Trophoblast cell (in vitro differentiated cells and primary cell): ENCODE measurements at regions not wholly inside any gene's neighbourhood (a gene's known extent, or its start where the extent isn't known, plus 50 kb on each side); places are given as distances from the start of the nearest gene placed in this dataset.
A peak's percentile ranks its signal among the peaks of the same experiment; 100 is the strongest.
"Not testable (repeated sequence)": the region's sequence is repeated elsewhere in the genome, so short reads cannot be mapped to it uniquely, and the experiment has no call there.

Experiments used
- DNase-seq, 2 donors: peaks; one replicate each; pipeline ENCODE4 v3.0.0-alpha.2; 2016
- H2AFZ ChIP-seq: 2 replicates; pipeline ENCODE4 v1.6.1; 2013; ENCODE audit warnings: low read length, moderate library complexity, mild to moderate bottlenecking; ENCODE audit not compliant: insufficient read depth, poor library complexity
- H2AK5ac ChIP-seq: 2 replicates; pipeline ENCODE4 v1.6.1; 2013; ENCODE audit warnings: mild to moderate bottlenecking, low read length
- H2BK120ac ChIP-seq: 2 replicates; pipeline ENCODE4 v1.6.1; 2013; ENCODE audit warnings: low read length, mild to moderate bottlenecking, moderate library complexity; ENCODE audit not compliant: insufficient read depth, poor library complexity
- H2BK12ac ChIP-seq: 2 replicates; pipeline ENCODE4 v1.6.1; 2013; ENCODE audit warnings: mild to moderate bottlenecking, low read length, moderate library complexity
- H2BK5ac ChIP-seq: 2 replicates; pipeline ENCODE4 v1.6.1; 2013; ENCODE audit warnings: low read length, low read depth, moderate library complexity, mild to moderate bottlenecking; ENCODE audit not compliant: poor library complexity
- H3K14ac ChIP-seq: 2 replicates; pipeline ENCODE4 v1.6.1; 2013; ENCODE audit warnings: mild to moderate bottlenecking, low read length
- H3K18ac ChIP-seq: 2 replicates; pipeline ENCODE4 v1.6.1; 2013; ENCODE audit warnings: mild to moderate bottlenecking, low read length
- H3K23ac ChIP-seq: 2 replicates; pipeline ENCODE4 v1.6.1; 2013; ENCODE audit warnings: low read length
- H3K27ac ChIP-seq: 2 replicates; pipeline ENCODE4 v1.5.1; 2013; ENCODE audit warnings: low read depth, mild to moderate bottlenecking, inconsistent platforms, low read length, moderate library complexity
- H3K27me3 ChIP-seq: 2 replicates; pipeline ENCODE4 v1.6.1; 2013; ENCODE audit warnings: inconsistent platforms, mild to moderate bottlenecking, low read length, moderate library complexity; ENCODE audit not compliant: insufficient read depth
- H3K36me3 ChIP-seq, 2 experiments: 1 replicate in 1 of 2; 2 replicates in 1 of 2; pipeline ENCODE4 v1.6.1; 2013; ENCODE audit warnings: low read length in 2 of 2, mild to moderate bottlenecking in 2 of 2, moderate library complexity in 1 of 2; ENCODE audit not compliant: insufficient read depth in 2 of 2, control insufficient read depth in 1 of 2
- H3K4ac ChIP-seq: 2 replicates; pipeline ENCODE4 v1.6.1; 2013; ENCODE audit warnings: low read depth, mild to moderate bottlenecking, low read length, moderate library complexity
- H3K4me1 ChIP-seq, 2 experiments: 1 replicate in 1 of 2; 2 replicates in 1 of 2; pipeline ENCODE4 v1.6.1; 2013; ENCODE audit warnings: low read length in 2 of 2, mild to moderate bottlenecking in 2 of 2, moderate library complexity in 1 of 2; ENCODE audit not compliant: insufficient read depth in 2 of 2, control insufficient read depth in 1 of 2
- H3K4me2 ChIP-seq: 2 replicates; pipeline ENCODE4 v1.6.1; 2013; ENCODE audit warnings: inconsistent platforms, mild to moderate bottlenecking, low read length, moderate library complexity
- H3K4me3 ChIP-seq: 2 replicates; pipeline ENCODE4 v1.5.1; 2013; ENCODE audit warnings: mild to moderate bottlenecking, low read depth, low read length, inconsistent platforms
- H3K79me1 ChIP-seq: one replicate; pipeline ENCODE4 v1.6.1; 2013; ENCODE audit warnings: low read length
- H3K79me2 ChIP-seq: 2 replicates; pipeline ENCODE4 v1.6.1; 2013; ENCODE audit warnings: low read length, mild to moderate bottlenecking; ENCODE audit not compliant: control insufficient read depth, insufficient read depth, poor library complexity
- H3K9ac ChIP-seq: 2 replicates; pipeline ENCODE4 v1.6.1; 2013; ENCODE audit warnings: mild to moderate bottlenecking, low read length
- H3K9me3 ChIP-seq: 2 replicates; pipeline ENCODE4 v1.6.1; 2013; ENCODE audit warnings: low read depth, mild to moderate bottlenecking, control low read depth, inconsistent platforms, low read length; ENCODE audit not compliant: insufficient read depth
- H4K12ac ChIP-seq: 2 replicates; pipeline ENCODE4 v1.6.1; 2013; ENCODE audit warnings: low read depth, mild to moderate bottlenecking, low read length, moderate library complexity
- H4K8ac ChIP-seq: 2 replicates; pipeline ENCODE4 v1.6.1; 2013; ENCODE audit warnings: low read depth, mild to moderate bottlenecking, low read length, moderate library complexity
- H4K91ac ChIP-seq: one replicate; pipeline ENCODE4 v1.6.1; 2013; ENCODE audit warnings: low read depth, mild to moderate bottlenecking, low read length, moderate library complexity
- WGBS: extraction: QIAGEN DNeasy Blood & Tissue Kit; methylation state at CpG from one replicate; pipeline ENCODE4 v1.1.7; 2013; ENCODE audit warnings: missing lambda C conversion rate; ENCODE audit not compliant: insufficient read length, insufficient coverage; ENCODE audit errors: extremely low coverage; 5-methylcytosine and 5-hydroxymethylcytosine counted together

DNA sequence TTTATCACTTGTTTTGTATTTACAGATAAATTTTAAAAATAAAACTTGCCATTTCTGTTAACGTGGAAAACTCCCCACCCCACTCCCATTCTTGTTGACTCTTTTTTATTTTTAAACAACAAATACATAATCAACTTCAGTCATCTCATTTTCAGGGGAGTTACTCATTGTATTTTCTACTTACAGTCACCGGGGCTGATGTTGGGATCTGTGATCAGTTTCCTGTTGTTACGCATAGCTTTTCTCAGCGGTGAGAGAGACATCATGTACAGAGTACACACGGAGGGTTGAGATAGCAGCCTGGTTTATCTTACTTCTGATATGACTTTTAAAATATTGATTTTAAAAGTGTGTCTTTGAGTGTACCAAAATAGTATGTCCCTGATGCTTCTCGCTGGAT, 248.0 kb upstream of the PLGLB2 start:
- not testable (repeated sequence) for H4K8ac ChIP-seq, DNase-seq, H2BK5ac ChIP-seq, H3K23ac ChIP-seq, H3K14ac ChIP-seq, H3K36me3 ChIP-seq, H3K4me2 ChIP-seq, H3K79me1 ChIP-seq, H2BK12ac ChIP-seq, H3K27me3 ChIP-seq, H3K9me3 ChIP-seq, H3K4me1 ChIP-seq, H3K18ac ChIP-seq, H2BK120ac ChIP-seq, H4K91ac ChIP-seq, H2AFZ ChIP-seq, H3K79me2 ChIP-seq, H3K27ac ChIP-seq, H4K12ac ChIP-seq, H2AK5ac ChIP-seq, H3K9ac ChIP-seq, H3K4me3 ChIP-seq
- H3K4ac ChIP-seq = peak overlapping the region; percentile 55
- WGBS = no CpG with 5 or more reads among the region's 6 CpGs

DNA sequence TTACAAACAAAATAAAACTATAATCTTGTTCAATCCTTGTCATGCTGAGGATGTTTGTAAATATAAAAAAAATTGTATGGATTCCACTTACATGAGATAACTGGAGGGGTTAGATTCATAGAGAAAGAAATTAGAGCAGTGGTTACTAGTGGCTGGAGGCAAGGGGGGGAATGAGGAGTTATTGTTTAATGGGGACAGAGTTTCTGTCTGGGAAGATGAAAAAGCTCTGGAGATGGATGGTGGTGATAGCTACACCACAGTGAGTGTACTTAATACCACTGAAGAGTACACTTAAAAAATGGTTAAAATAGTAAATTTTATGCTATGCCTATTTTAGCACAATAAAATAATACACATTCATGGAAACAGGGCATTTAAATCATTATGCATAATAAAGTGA, 247.5 kb upstream of the PLGLB2 start:
- H3K4me1 ChIP-seq, H2BK120ac ChIP-seq, H2BK12ac ChIP-seq, H4K8ac ChIP-seq, H3K9me3 ChIP-seq, H2AK5ac ChIP-seq, H3K18ac ChIP-seq, H3K36me3 ChIP-seq, H3K79me2 ChIP-seq, H3K4me3 ChIP-seq, H3K4ac ChIP-seq, H4K12ac ChIP-seq, H3K27me3 ChIP-seq, H2AFZ ChIP-seq, DNase-seq, H3K79me1 ChIP-seq, H3K4me2 ChIP-seq, H4K91ac ChIP-seq, H2BK5ac ChIP-seq, H3K27ac ChIP-seq, H3K23ac ChIP-seq, H3K9ac ChIP-seq, H3K14ac ChIP-seq: not testable (repeated sequence)

DNA sequence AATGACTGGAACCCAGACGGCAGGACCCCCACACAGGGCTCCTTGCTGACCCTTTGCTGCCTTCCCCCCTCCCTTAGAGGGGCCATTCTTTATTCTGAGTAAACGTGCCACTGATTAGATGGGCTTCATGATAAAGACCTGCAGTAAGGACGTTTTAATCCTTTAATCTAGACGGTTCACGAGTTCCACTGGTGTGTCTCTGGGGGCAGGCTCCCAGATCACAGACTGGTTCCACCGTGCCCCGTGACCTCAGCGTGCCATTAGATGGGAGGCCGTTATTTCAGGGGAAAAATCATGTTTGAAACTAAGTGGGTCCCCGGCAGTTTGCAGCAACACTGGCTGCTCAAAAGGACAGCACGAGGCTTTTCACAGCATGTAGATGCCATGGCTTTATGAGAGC, 246.9 kb upstream of the PLGLB2 start:
- not testable (repeated sequence) for H3K9ac ChIP-seq, H3K4me1 ChIP-seq, H4K8ac ChIP-seq, H2AFZ ChIP-seq, H3K36me3 ChIP-seq, H2AK5ac ChIP-seq, H3K27ac ChIP-seq, H2BK120ac ChIP-seq, H3K79me2 ChIP-seq, H3K18ac ChIP-seq, H3K27me3 ChIP-seq, H3K4me2 ChIP-seq, H3K9me3 ChIP-seq, H4K12ac ChIP-seq, H3K4ac ChIP-seq, H3K23ac ChIP-seq, DNase-seq, H3K14ac ChIP-seq, H3K79me1 ChIP-seq, H3K4me3 ChIP-seq, H2BK5ac ChIP-seq
- no CpG with 5 or more reads among the region's 11 CpGs for WGBS
- H2BK12ac ChIP-seq = peak overlapping the region; percentile 17
- H4K91ac ChIP-seq = peak overlapping the region; percentile 5

DNA sequence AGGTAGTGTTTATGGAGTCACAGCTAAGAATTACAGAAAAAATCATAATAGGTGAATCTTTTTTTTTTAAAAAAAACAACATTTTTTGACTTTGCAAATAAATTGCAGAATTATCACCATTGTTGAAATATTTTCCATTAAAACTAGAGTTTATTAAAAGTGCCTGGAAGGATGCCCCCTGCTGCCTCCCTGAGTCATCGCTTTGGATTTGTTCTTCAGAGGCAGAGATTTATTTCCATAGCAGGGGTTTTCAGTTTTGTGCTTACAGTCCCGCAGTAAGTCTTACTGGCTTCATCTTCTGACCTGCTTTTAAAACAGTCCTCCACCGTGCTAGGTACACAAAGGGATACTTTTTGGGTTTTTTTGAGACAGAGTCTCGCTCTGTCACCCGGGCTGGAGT, 244.9 kb upstream of the PLGLB2 start:
- H2AFZ ChIP-seq, H2AK5ac ChIP-seq: not testable (repeated sequence)
- WGBS = no CpG with 5 or more reads among the region's 5 CpGs

DNA sequence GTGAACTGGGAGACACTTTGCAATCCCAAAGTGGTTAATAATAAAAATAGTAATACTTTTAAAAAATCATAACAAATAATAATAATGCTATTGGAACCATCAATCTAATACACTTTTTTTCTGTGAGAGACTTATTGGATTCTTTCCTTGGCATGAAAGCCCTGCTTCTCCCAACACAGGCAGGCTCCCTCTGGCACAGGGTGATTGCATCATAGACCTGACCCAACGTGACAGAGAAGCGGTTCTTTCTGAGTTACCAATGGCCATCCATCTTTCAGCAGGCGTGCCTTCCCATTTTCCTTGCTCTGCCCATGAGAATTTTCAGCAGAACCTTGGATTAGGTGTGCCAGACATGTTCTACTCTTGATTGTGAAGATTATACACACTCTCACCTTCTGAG, 242.6 kb upstream of the PLGLB2 start:
- not testable (repeated sequence) for H3K79me2 ChIP-seq, H2AFZ ChIP-seq, H3K23ac ChIP-seq, H3K18ac ChIP-seq, H3K79me1 ChIP-seq, DNase-seq, H3K27ac ChIP-seq, H3K4me3 ChIP-seq, H2BK120ac ChIP-seq, H2AK5ac ChIP-seq, H2BK5ac ChIP-seq, H4K91ac ChIP-seq, H3K4ac ChIP-seq, H3K4me1 ChIP-seq, H3K36me3 ChIP-seq, H4K8ac ChIP-seq, H3K9me3 ChIP-seq, H3K4me2 ChIP-seq, H3K14ac ChIP-seq, H3K9ac ChIP-seq, H3K27me3 ChIP-seq, H2BK12ac ChIP-seq, H4K12ac ChIP-seq
- no CpG with 5 or more reads among the region's 3 CpGs for WGBS

More for the DNA sequence above, 244.9 kb upstream of the PLGLB2 start:
- not testable (repeated sequence) for H4K12ac ChIP-seq, H3K4me1 ChIP-seq, H3K4me3 ChIP-seq, H3K36me3 ChIP-seq, H2BK5ac ChIP-seq, H3K79me1 ChIP-seq, H2BK120ac ChIP-seq, H3K18ac ChIP-seq, H3K4me2 ChIP-seq, H3K9ac ChIP-seq, H3K27me3 ChIP-seq, H3K4ac ChIP-seq, H4K91ac ChIP-seq, H3K9me3 ChIP-seq, DNase-seq, H4K8ac ChIP-seq, H2BK12ac ChIP-seq, H3K79me2 ChIP-seq, H3K23ac ChIP-seq, H3K14ac ChIP-seq, H3K27ac ChIP-seq
